CD14-positive monocyte (primary cell): ENCODE measurements at regions not wholly inside any gene's neighbourhood (a gene's known extent, or its start where the extent isn't known, plus 50 kb on each side); places are given as distances from the start of the nearest gene placed in this dataset.

Source experiments
- DNase-seq, 3 donors: peaks; one replicate each; pipeline ENCODE4 v3.0.0-alpha.2; 2011 to 2022
- H2AFZ ChIP-seq: 2 replicates; pipeline ENCODE4 v1.6.0; 2012; ENCODE audit warnings: mild to moderate bottlenecking, low read depth, low read length, inconsistent platforms; ENCODE audit not compliant: insufficient read depth, poor library complexity, severe bottlenecking
- H3K27ac ChIP-seq, 2 donors: 1 replicate in 1 of 2; 2 replicates in 1 of 2; pipeline ENCODE4 v1.5.1; 2012 to 2013; ENCODE audit warnings: low read length in 2 of 2, control low read depth in 1 of 2, inconsistent platforms in 1 of 2, low read depth in 1 of 2, mild to moderate bottlenecking in 1 of 2
- H3K27me3 ChIP-seq, 2 donors: one replicate each; pipeline versions ENCODE4 v1.6.0 to v1.6.1; 2011 to 2013; ENCODE audit warnings: low read length in 2 of 2; ENCODE audit not compliant: control insufficient read depth in 2 of 2, insufficient read depth in 2 of 2
- H3K36me3 ChIP-seq, 2 donors: replicated peaks in 1 of 2; 1 replicate in 1 of 2; 2 replicates in 1 of 2; pipeline versions ENCODE4 v1.5.1 to v1.6.1; 2012 to 2013; ENCODE audit warnings: low read length in 2 of 2, control low read depth in 1 of 2, inconsistent platforms in 1 of 2, mild to moderate bottlenecking in 1 of 2; ENCODE audit not compliant: insufficient read depth in 2 of 2, control insufficient read depth in 1 of 2
- H3K4me1 ChIP-seq, 2 donors: 1 replicate in 1 of 2; 2 replicates in 1 of 2; pipeline versions ENCODE4 v1.5.1 to v1.6.1; 2012 to 2013; ENCODE audit warnings: low read length in 2 of 2, control low read depth in 1 of 2, inconsistent platforms in 1 of 2, mild to moderate bottlenecking in 1 of 2, moderate library complexity in 1 of 2; ENCODE audit not compliant: insufficient read depth in 2 of 2, control insufficient read depth in 1 of 2
- H3K4me2 ChIP-seq: replicated peaks from 2 replicates; pipeline ENCODE3; 2012; ENCODE audit warnings: low read length, moderate library complexity, mild to moderate bottlenecking; ENCODE audit not compliant: poor library complexity, severe bottlenecking; ENCODE audit errors: extremely low read depth
- H3K4me3 ChIP-seq, 3 experiments: fragments of 200-600 bp in 1 of 3; sonication (generic) in 1 of 3; replicated peaks in 1 of 3; 1 replicate in 2 of 3; 2 replicates in 1 of 3; pipeline ENCODE4 v1.5.1; 2011 to 2013; ENCODE audit warnings: low read length in 3 of 3, mild to moderate bottlenecking in 3 of 3, control low read depth in 2 of 3, low read depth in 2 of 3, inconsistent platforms in 1 of 3, moderate library complexity in 1 of 3
- H3K79me2 ChIP-seq: 2 replicates; pipeline ENCODE4 v1.6.0; 2012; ENCODE audit warnings: mild to moderate bottlenecking, control low read depth, inconsistent platforms, low read length, moderate library complexity; ENCODE audit not compliant: insufficient read depth
- H3K9ac ChIP-seq: 2 replicates; pipeline ENCODE4 v1.6.0; 2017; ENCODE audit warnings: low read length, mild to moderate bottlenecking; ENCODE audit not compliant: insufficient read depth, poor library complexity, severe bottlenecking
- H3K9me3 ChIP-seq, 2 donors: replicated peaks in 1 of 2; 1 replicate in 1 of 2; 2 replicates in 1 of 2; pipeline versions ENCODE4 v1.5.1 to v1.6.1; 2012 to 2013; ENCODE audit warnings: low read length in 2 of 2, control low read depth in 1 of 2; ENCODE audit not compliant: control insufficient read depth in 1 of 2, insufficient read depth in 1 of 2
- H4K20me1 ChIP-seq: 2 replicates; pipeline ENCODE4 v1.6.0; 2012; ENCODE audit warnings: mild to moderate bottlenecking, low read length, control low read depth, moderate library complexity; ENCODE audit not compliant: insufficient read depth
- H3K27ac Mint-ChIP-seq, 7 donors: one replicate each; pipeline ENCODE4 v1.8.0; 2020; ENCODE audit warnings: mild to moderate bottlenecking in 7 of 7, mixed read lengths in 7 of 7, moderate library complexity in 6 of 7, inconsistent platforms in 2 of 7
- H3K27me3 Mint-ChIP-seq, 3 donors: one replicate each; pipeline ENCODE4 v1.8.0; 2021 to 2022; ENCODE audit warnings: low read depth in 3 of 3, mild to moderate bottlenecking in 3 of 3, mixed read lengths in 3 of 3, moderate library complexity in 3 of 3, inconsistent platforms in 1 of 3
- H3K36me3 Mint-ChIP-seq, 2 donors: one replicate each; pipeline ENCODE4 v1.8.0; 2020; ENCODE audit warnings: mixed read lengths in 2 of 2, inconsistent platforms in 1 of 2, mild to moderate bottlenecking in 1 of 2
- H3K4me1 Mint-ChIP-seq: one replicate; pipeline ENCODE4 v1.8.0; 2020; ENCODE audit warnings: mild to moderate bottlenecking, mixed read lengths
- H3K4me3 Mint-ChIP-seq, 2 donors: one replicate each; pipeline ENCODE4 v1.8.0; 2020; ENCODE audit warnings: mild to moderate bottlenecking in 2 of 2, mixed read lengths in 2 of 2, moderate library complexity in 1 of 2
- H3K9me3 Mint-ChIP-seq, 7 donors: one replicate each; pipeline ENCODE4 v1.8.0; 2020 to 2022; ENCODE audit warnings: mixed read lengths in 7 of 7, mild to moderate bottlenecking in 6 of 7, moderate library complexity in 6 of 7, inconsistent platforms in 2 of 7
- CTCF ChIP-seq: fragments of 200-600 bp; IDR thresholded peaks from one replicate; pipeline ENCODE4 v1.8.0; 2022; ENCODE audit warnings: antibody characterized with exemption, mild to moderate bottlenecking
- WGBS: methylation state at CpG from one replicate; pipeline ENCODE4 v1.1.5; 2013; ENCODE audit warnings: missing lambda C conversion rate; ENCODE audit not compliant: insufficient coverage; 5-methylcytosine and 5-hydroxymethylcytosine counted together
- intact Hi-C, 2 donors: fragments of 100-400 bp; cut with micrococcal nuclease; formaldehyde crosslinking; loops; one replicate each; pipeline versions ENCODE4 v1.15.0 to v1.15.1; 2023

DNA sequence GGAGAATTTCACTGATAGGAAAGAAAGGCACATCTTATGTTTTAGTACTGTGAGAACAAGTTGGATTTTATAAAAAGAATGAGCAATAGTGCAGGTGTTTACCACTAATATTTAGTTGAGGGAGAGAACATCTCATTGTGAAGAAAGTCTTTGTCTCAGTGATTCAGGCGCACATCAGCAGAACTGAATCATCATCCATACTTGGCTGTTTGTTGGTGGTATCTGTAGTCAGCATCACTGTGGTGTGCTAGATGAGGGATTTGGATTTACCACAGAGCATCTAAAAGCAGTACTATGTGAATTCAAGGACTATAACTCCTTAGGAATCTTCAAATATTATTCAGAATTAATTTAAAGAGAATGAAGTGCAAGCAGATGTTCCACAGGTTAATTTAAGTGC lies 1380.5 kb upstream of the ATXN8OS start:
- Histone ChIP-seq H3K79me2 (no peaks in the 10 kb centered on the region), H3K4me1 (no peaks in the 10 kb centered on the region), H3K4me3 (no peak overlapping the region), H2AFZ (no peak overlapping the region), H3K9ac (no peak overlapping the region), H3K27me3 (no peaks in the 10 kb centered on the region), H3K4me2 (no peak overlapping the region), H3K27ac (no peak overlapping the region), H4K20me1 (no peaks in the 10 kb centered on the region), H3K9me3 (peaks cover 0 to 4% of the 10 kb centered on the region in 2 donors), H3K36me3 (no peaks in the 10 kb centered on the region)
- no peak for TF ChIP-seq CTCF
- no peak overlapping the region for H3K4me3 Mint-ChIP-seq
- no peak overlapping the region for H3K27ac Mint-ChIP-seq
- H3K4me1 Mint-ChIP-seq, result no peaks in the 10 kb centered on the region
- peaks cover 0 to 3% (median 1%) of the 10 kb centered on the region in 7 donors for H3K9me3 Mint-ChIP-seq
- no peak for DNase-seq
- H3K27me3 Mint-ChIP-seq, result no peaks in the 10 kb centered on the region
- WGBS, result no CpG with 5 or more reads among the region's 1 CpG
- no peaks in the 10 kb centered on the region for H3K36me3 Mint-ChIP-seq
- intact Hi-C loops, result no loop called here

DNA sequence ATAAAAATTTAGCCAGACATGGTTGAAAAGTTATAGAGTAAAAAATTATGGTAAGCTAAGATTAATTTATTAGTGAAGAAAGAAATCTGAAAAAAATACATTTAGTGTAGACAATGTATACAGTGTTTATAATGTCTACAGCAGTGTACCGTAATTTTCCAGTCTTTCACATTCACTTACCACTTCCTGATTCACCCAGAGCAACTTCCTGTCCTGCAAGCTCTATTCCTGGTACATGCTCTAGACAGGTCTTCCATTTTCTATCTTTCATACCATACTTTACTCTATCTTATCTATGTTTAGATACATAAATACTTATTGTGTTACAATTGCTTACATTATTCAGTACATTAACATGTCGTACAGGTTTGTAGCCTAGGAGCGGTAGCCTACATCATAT lies 1387.8 kb upstream of the ATXN8OS start:
- H3K27ac Mint-ChIP-seq, result no peak overlapping the region
- no peaks in the 10 kb centered on the region for H3K27me3 ChIP-seq
- H3K9me3 Mint-ChIP-seq, result peaks cover 0 to 3% (median 0%) of the 10 kb centered on the region in 7 donors
- no peaks in the 10 kb centered on the region for H3K36me3 ChIP-seq
- DNase-seq, result no peak
- H3K9ac ChIP-seq, result no peak overlapping the region
- no peaks in the 10 kb centered on the region for H3K4me1 Mint-ChIP-seq
- no peaks in the 10 kb centered on the region for H3K36me3 Mint-ChIP-seq
- H3K4me2 ChIP-seq, result no peak overlapping the region
- intact Hi-C loops, result no loop called here
- no peaks in the 10 kb centered on the region for H3K79me2 ChIP-seq
- H3K27me3 Mint-ChIP-seq, result no peaks in the 10 kb centered on the region
- H4K20me1 ChIP-seq, result no peaks in the 10 kb centered on the region
- whole genome bisulfite sequencing, result no CpG with 5 or more reads among the region's 3 CpGs
- no peaks in the 10 kb centered on the region for H3K4me1 ChIP-seq
- H3K27ac ChIP-seq, result no peak overlapping the region
- no peak overlapping the region for H3K4me3 Mint-ChIP-seq
- H3K4me3 ChIP-seq, result no peak overlapping the region
- TF ChIP-seq CTCF, result no peak
- peaks cover 0 to 4% of the 10 kb centered on the region in 2 donors for H3K9me3 ChIP-seq
- no peak overlapping the region for H2AFZ ChIP-seq
